Smooth muscle cell (in vitro differentiated cells): ENCODE measurements at regions not wholly inside any gene's neighbourhood (a gene's known extent, or its start where the extent isn't known, plus 50 kb on each side); places are given as distances from the start of the nearest gene placed in this dataset.

Source experiments
- DNase-seq: peaks from one replicate; lab custom pipeline; 2025; ENCODE audit not compliant: unreplicated experiment; lab: John Stamatoyannopoulos, UW
- H2AFZ ChIP-seq: fragments of 200-600 bp; sonication (generic); 2 replicates; pipeline ENCODE4 v1.6.0; 2016; ENCODE audit warnings: antibody characterized with exemption, low read depth, mild to moderate bottlenecking
- H3F3A ChIP-seq: fragments of 200-600 bp; sonication (generic); 2 replicates; pipeline ENCODE4 v1.6.0; 2017; ENCODE audit warnings: antibody characterized with exemption, low read depth
- H3K27ac ChIP-seq: fragments of 200-600 bp; sonication (generic); 2 replicates; pipeline ENCODE4 v1.5.1; 2016; ENCODE audit warnings: low read depth, mild to moderate bottlenecking
- H3K27me3 ChIP-seq: fragments of 200-600 bp; sonication (generic); 2 replicates; pipeline ENCODE4 v1.6.1; 2016; ENCODE audit warnings: low read depth, mild to moderate bottlenecking
- H3K36me3 ChIP-seq: fragments of 200-600 bp; sonication (generic); 2 replicates; pipeline ENCODE4 v1.5.1; 2016; ENCODE audit warnings: low read depth
- H3K4me1 ChIP-seq: fragments of 200-600 bp; sonication (generic); 2 replicates; pipeline ENCODE4 v1.5.1; 2016; ENCODE audit warnings: low read depth
- H3K4me2 ChIP-seq: fragments of 200-600 bp; sonication (generic); 2 replicates; pipeline ENCODE4 v1.6.0; 2016; ENCODE audit warnings: mild to moderate bottlenecking
- H3K4me3 ChIP-seq: fragments of 200-600 bp; sonication (generic); 2 replicates; pipeline ENCODE4 v1.5.1; 2016; ENCODE audit warnings: mild to moderate bottlenecking
- H3K79me2 ChIP-seq: fragments of 200-600 bp; sonication (generic); 2 replicates; pipeline ENCODE4 v1.6.0; 2016; ENCODE audit warnings: low read depth, mild to moderate bottlenecking
- H3K9ac ChIP-seq: fragments of 200-600 bp; sonication (generic); 2 replicates; pipeline ENCODE4 v1.6.0; 2016; ENCODE audit warnings: low read depth
- H3K9me3 ChIP-seq: fragments of 200-600 bp; sonication (generic); replicated peaks from 2 replicates; pipeline ENCODE4 v1.5.1; 2016; ENCODE audit warnings: low read depth
- H4K20me1 ChIP-seq: fragments of 200-600 bp; sonication (generic); 2 replicates; pipeline ENCODE4 v1.6.0; 2016; ENCODE audit warnings: low read depth
- CTCF ChIP-seq: fragments of 200-600 bp; sonication (generic); IDR thresholded peaks from 2 replicates; pipeline ENCODE4 v1.5.1; 2017; ENCODE audit warnings: borderline replicate concordance, mild to moderate bottlenecking, antibody characterized with exemption; ENCODE audit not compliant: insufficient read depth, poor library complexity, severe bottlenecking
- WGBS: methylation state at CpG from one replicate; pipeline ENCODE4 v1.1.7; 2016; ENCODE audit warnings: low lambda C conversion rate; 5-methylcytosine and 5-hydroxymethylcytosine counted together

- no peak overlapping the region for H3K4me2 ChIP-seq
- H3K27ac ChIP-seq, result no peak overlapping the region
- no peaks in the 10 kb centered on the region for H3K9me3 ChIP-seq
- no peaks in the 10 kb centered on the region for H3K79me2 ChIP-seq
- no peaks in the 10 kb centered on the region for H3K4me1 ChIP-seq
- H3K36me3 ChIP-seq, result no peaks in the 10 kb centered on the region
- H4K20me1 ChIP-seq, result no peaks in the 10 kb centered on the region
- no peak for TF ChIP-seq CTCF
- no peak overlapping the region for H3K9ac ChIP-seq
- WGBS, result 84% methylated on average over 3 of the region's 3 CpGs
- no peak for DNase-seq
- H3K4me3 ChIP-seq, result no peak overlapping the region
- H3F3A ChIP-seq, result no peaks in the 10 kb centered on the region
- no peak overlapping the region for H2AFZ ChIP-seq
- no peaks in the 10 kb centered on the region for H3K27me3 ChIP-seq
Measured at GRCh38 chr13:84524586-84524985, 642.3 kb upstream of the SLITRK1 start.

GRCh38 chr13:84500016-84500415 lies 617.7 kb upstream of the SLITRK1 start:
- Histone ChIP-seq H3K36me3 (no peaks in the 10 kb centered on the region), H3F3A (no peaks in the 10 kb centered on the region), H3K27ac (no peak overlapping the region), H3K27me3 (no peaks in the 10 kb centered on the region), H4K20me1 (no peaks in the 10 kb centered on the region), H3K9ac (no peak overlapping the region), H3K79me2 (no peaks in the 10 kb centered on the region), H3K4me3 (no peak overlapping the region), H3K4me1 (no peaks in the 10 kb centered on the region), H3K9me3 (no peaks in the 10 kb centered on the region), H3K4me2 (no peak overlapping the region), H2AFZ (no peak overlapping the region)
- DNase-seq, result no peak
- TF ChIP-seq CTCF, result no peak
- WGBS, result 80% methylated on average over 1 of the region's 1 CpG

- no peak for DNase-seq
- Histone ChIP-seq H3F3A (no peaks in the 10 kb centered on the region), H4K20me1 (no peaks in the 10 kb centered on the region), H3K9ac (no peak overlapping the region), H3K4me3 (no peak overlapping the region), H3K36me3 (no peaks in the 10 kb centered on the region), H3K27ac (no peak overlapping the region), H3K9me3 (no peaks in the 10 kb centered on the region), H2AFZ (no peak overlapping the region), H3K27me3 (no peaks in the 10 kb centered on the region), H3K79me2 (no peaks in the 10 kb centered on the region), H3K4me2 (no peak overlapping the region), H3K4me1 (no peaks in the 10 kb centered on the region)
- WGBS, result 86% methylated on average over 5 of the region's 5 CpGs
- no peak for TF ChIP-seq CTCF
Measured at GRCh38 chr13:84497613-84498012, 615.3 kb upstream of the SLITRK1 start.

- H3K36me3 ChIP-seq, result no peaks in the 10 kb centered on the region
- 93% methylated on average over 4 of the region's 4 CpGs for WGBS
- no peak for TF ChIP-seq CTCF
- no peaks in the 10 kb centered on the region for H3K27me3 ChIP-seq
- H3K4me3 ChIP-seq, result no peak overlapping the region
- no peak overlapping the region for H2AFZ ChIP-seq
- no peaks in the 10 kb centered on the region for H3K4me1 ChIP-seq
- H3F3A ChIP-seq, result no peaks in the 10 kb centered on the region
- H3K79me2 ChIP-seq, result no peaks in the 10 kb centered on the region
- H3K4me2 ChIP-seq, result no peak overlapping the region
- H3K27ac ChIP-seq, result no peak overlapping the region
- H3K9me3 ChIP-seq, result no peaks in the 10 kb centered on the region
- no peaks in the 10 kb centered on the region for H4K20me1 ChIP-seq
- no peak for DNase-seq
- H3K9ac ChIP-seq, result no peak overlapping the region
Measured at GRCh38 chr13:84491952-84492351, 609.7 kb upstream of the SLITRK1 start.
